ENCODE measurements at regions not wholly inside any gene's neighbourhood (a gene's known extent, or its start where the extent isn't known, plus 50 kb on each side); places are given as distances from the start of the nearest gene placed in this dataset.

DNA sequence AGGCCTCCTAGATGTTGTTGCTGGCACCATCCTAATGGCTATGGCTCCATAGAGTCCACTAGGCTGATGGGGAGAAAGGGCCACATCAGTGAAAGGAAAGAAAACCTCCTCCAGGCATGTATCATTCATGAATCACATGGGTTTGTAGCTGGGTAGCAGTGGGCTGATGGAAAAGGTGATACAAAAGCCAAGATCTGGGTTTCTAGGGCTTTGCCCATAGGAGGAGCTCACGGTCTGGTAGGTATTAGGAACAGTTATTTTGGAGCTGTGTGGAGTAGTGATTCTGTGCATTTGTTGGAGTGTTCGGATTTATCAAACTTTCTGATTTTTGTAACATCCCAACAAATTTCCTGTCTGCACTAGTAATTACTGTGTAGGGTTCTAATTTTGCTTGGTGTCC, 259.2 kb downstream of the SLC4A3 start:
- Mint-ChIP-seq H3K4me1 (no peaks in the 10 kb centered on the region), H3K9me3 (peaks cover 2% of the 10 kb centered on the region), H3K27me3 (peaks cover 1% of the 10 kb centered on the region), H3K4me3 (no peak overlapping the region), H3K27ac (no peak overlapping the region), H3K36me3 (no peaks in the 10 kb centered on the region)
- DNase-seq (ENCODE audit: low spot score in 2 of 2) (no peak), ATAC-seq (ENCODE audit: low read depth) (no peak)

DNA sequence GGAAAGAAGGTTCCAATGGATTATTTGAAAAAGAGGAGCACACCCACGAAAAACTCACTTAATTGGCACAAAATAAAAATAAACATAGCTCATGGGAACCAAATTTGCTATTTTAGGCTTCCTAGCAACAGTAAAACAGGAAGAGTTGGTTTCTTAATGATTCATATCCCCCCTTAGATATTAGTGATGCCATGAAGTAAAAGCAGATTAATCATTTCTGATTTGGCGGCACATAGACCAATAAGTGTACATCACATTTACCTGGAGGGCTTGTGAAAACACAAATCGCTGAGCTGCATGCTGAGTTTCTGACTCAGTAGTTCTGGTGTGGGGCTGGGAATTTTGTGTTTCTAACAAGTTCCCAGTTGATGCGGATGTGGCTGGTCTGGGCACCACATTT, 260.4 kb downstream of the SLC4A3 start:
- ATAC-seq (ENCODE audit: low read depth): no peak
- Mint-ChIP-seq H3K9me3 (no peaks in the 10 kb centered on the region), H3K27ac (no peak overlapping the region), H3K4me3 (no peak overlapping the region), H3K36me3 (no peaks in the 10 kb centered on the region), H3K27me3 (peaks cover 1% of the 10 kb centered on the region), H3K4me1 (no peaks in the 10 kb centered on the region)
- no peak for DNase-seq (ENCODE audit: low spot score in 2 of 2)

DNA sequence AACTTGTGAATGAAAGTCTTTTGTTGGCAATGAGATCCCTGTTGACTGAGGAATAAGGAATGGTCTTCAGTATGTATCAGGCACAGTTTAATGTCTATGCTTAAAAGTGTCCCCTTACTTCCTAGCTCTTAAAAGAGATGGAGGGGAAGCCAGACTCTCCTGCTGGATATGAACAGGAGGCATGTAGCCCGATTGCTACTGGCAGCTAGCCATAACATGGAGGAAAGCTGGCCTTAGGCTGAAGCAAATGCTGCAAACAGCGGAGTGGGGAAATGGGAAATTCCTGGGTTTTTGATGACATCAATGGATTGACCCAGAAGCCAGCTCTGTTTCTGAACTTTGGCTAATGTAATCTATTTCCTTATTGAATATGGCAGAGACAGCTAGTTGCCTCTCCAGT, 266.1 kb downstream of the SLC4A3 start:
- ATAC-seq (ENCODE audit: low read depth) (no peak), DNase-seq (ENCODE audit: low spot score in 2 of 2) (no peak)
- Mint-ChIP-seq H3K36me3 (no peaks in the 10 kb centered on the region), H3K27ac (no peak overlapping the region), H3K4me1 (no peaks in the 10 kb centered on the region), H3K9me3 (peaks cover 1% of the 10 kb centered on the region), H3K27me3 (no peaks in the 10 kb centered on the region), H3K4me3 (no peak overlapping the region)

DNA sequence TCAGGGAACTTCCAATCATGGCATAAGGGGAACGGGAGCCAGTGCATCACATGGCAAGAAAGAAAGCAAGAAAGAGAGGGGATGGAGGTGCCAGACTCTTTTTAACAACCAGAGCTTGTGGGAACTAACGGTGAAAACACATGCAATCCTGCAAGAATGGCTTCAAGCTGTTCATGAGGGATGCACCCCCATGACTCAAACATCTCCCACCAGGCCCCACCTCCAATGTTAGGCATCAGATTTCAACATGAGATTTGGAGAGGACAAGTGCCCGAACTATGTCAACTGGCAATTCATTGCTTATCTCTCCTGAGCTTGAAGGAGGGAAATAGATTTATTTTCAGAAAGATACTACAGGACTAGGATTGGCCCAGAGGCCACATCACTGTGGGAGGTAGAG, 270.0 kb downstream of the SLC4A3 start:
- DNase-seq (ENCODE audit: low spot score in 2 of 2): no peak
- ATAC-seq (ENCODE audit: low read depth): no peak
- Mint-ChIP-seq H3K36me3 (no peaks in the 10 kb centered on the region), H3K4me1 (no peaks in the 10 kb centered on the region), H3K9me3 (peaks cover 1% of the 10 kb centered on the region), H3K4me3 (no peak overlapping the region), H3K27me3 (no peaks in the 10 kb centered on the region), H3K27ac (no peak overlapping the region)

DNA sequence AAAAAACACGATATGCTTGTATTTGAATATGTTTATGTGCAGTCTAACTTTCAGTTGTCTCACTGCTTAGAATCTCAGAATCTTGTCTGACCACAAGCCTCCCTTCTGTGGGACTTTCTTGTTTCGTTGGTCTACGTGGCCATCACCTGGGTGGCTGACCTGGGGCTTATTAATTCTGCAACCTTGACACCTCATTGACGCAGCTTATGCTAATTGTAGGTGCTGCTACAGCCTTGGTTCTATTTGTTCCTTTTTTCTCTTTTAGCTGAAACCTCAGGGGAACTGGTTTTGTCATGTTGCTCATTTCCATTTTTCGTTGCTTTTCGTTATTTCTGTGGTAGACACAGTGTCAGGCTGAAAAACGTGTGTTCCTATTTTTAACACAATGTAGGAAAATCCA, 273.7 kb downstream of the SLC4A3 start:
- Mint-ChIP-seq H3K27me3 (peaks cover 2% of the 10 kb centered on the region), H3K4me3 (no peak overlapping the region), H3K27ac (no peak overlapping the region), H3K36me3 (no peaks in the 10 kb centered on the region), H3K4me1 (no peaks in the 10 kb centered on the region), H3K9me3 (no peaks in the 10 kb centered on the region)
- ATAC-seq (ENCODE audit: low read depth): peak; percentile 31
- no peak for DNase-seq (ENCODE audit: low spot score in 2 of 2)

DNA sequence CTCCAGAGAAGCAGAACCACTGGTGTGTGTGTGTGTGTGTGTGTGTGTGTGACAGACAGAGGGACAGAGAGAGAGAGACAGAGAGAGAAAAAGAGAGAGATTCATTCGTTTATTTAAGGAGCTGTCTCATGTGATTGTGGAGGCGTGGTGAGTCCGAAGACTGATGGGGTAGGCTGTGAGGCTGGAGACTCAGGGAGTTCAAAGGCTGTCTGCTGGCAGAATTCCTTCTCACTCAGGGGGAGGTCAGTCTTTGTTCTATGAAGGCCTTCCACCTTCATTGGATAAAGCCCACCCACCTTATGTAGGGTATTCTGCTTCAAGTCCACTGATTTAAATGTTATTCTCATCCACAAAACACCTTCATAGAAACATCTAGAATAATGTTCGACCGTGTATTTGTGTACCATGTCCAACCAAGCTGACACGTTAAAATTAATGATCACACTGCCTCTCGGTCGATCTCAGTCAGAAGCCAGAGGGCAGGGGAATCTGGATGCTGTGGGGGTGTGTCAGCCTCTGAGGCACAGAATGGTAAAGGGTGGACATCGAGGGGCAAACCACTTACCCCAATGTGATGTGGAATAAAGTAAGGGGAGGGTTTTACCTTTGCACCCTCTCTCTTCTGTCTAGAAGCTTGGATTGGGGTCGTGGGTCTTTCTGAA, 275.6 kb downstream of the SLC4A3 start:
- ATAC-seq (ENCODE audit: low read depth): no peak
- Mint-ChIP-seq H3K27ac (no peak overlapping the region), H3K4me1 (no peaks in the 10 kb centered on the region), H3K36me3 (no peaks in the 10 kb centered on the region), H3K9me3 (no peaks in the 10 kb centered on the region), H3K27me3 (peaks cover 2% of the 10 kb centered on the region), H3K4me3 (no peak overlapping the region)
- DNase-seq (ENCODE audit: low spot score in 2 of 2): no peak

DNA sequence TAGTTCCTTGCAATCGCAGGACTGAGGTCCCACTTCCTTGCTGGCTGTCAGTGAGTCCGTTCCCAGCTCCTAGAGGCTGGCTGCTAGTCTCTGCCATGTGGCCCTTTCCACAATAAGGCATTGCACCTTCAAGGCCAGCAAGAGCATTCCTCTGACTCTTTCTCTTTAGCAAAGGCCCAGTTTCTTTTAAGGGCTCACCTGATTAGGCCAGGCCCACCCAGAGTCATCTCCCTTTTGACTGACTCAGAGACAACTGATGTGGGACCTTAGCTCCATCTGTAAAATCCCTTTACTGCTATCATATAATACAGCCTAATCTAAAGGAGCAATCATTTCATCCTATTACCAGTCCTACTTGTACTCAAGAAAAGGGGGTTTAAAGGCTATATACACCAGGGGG, 278.2 kb downstream of the SLC4A3 start:
- H3K9me3 Mint-ChIP-seq: no peaks in the 10 kb centered on the region
- DNase-seq (ENCODE audit: low spot score in 2 of 2) (no peak), ATAC-seq (ENCODE audit: low read depth) (no peak)
- peaks cover 3% of the 10 kb centered on the region for H3K27me3 Mint-ChIP-seq
- H3K4me1 Mint-ChIP-seq: no peaks in the 10 kb centered on the region
- no peak overlapping the region for H3K4me3 Mint-ChIP-seq
- H3K36me3 Mint-ChIP-seq: no peaks in the 10 kb centered on the region
- H3K27ac Mint-ChIP-seq: no peak overlapping the region

DNA sequence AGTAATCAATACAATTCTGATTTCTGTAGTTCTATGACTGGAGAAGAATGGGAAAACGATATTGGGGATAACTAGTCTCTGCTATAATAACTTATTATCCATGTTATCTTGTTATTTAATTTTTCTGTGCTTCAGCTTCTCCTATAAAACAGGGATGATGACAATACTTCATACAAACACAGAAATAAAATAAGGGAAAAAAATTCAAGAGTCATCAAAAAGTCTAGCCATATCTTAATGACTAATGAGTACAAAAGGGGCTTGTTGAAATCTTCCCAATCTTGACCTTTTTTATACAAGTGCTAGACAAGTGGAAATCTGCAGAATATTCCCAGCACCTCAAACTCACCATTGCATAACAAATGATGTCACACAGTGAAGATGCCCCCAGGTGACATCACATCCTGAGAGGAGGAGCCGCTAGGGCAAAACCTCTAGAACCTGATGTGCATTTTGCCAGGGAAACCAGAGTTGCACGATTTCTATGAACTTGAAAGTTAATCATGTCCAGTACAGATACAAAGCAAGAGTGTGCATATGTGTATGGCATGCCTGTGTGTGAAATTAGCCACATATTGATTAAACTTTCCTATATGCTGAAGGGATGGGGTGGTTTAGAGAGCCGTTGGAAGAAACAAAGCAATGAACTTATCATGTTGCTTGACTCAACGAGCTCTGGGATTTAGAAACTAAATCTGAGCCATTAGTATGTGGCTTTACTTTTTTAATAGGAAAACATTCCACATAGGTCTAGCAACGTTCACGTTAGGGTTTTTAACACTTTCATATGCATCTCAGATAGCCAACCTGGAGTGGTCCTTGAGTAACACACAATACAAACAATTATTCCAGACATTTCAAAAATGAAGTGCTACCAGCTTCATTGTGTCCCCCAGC, 278.9 kb downstream of the SLC4A3 start:
- ATAC-seq (ENCODE audit: low read depth) (no peak), DNase-seq (ENCODE audit: low spot score in 2 of 2) (no peak)
- no peaks in the 10 kb centered on the region for H3K4me1 Mint-ChIP-seq
- peaks cover 3% of the 10 kb centered on the region for H3K27me3 Mint-ChIP-seq
- no peak overlapping the region for H3K27ac Mint-ChIP-seq
- H3K9me3 Mint-ChIP-seq: peaks cover 1% of the 10 kb centered on the region
- no peak overlapping the region for H3K4me3 Mint-ChIP-seq
- H3K36me3 Mint-ChIP-seq: no peaks in the 10 kb centered on the region

DNA sequence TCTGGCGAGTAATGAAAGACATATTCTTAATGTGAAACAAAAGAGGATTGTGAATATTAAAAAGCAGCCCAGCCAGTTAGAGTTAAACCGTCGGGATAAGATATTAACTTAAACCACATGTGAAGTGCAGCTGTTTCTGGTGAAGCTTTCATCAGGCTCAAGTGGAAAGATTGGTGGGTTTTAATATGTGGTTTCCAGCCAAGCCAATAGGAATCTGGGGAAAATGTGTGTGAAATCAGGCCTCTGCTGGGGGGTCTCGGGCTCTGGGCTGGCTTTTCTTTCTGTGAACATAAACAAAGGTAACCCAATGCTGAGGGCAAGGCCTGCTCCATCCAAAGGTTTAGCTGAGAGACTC, 279.6 kb downstream of the SLC4A3 start:
- ATAC-seq (ENCODE audit: low read depth): no peak
- no peak for DNase-seq (ENCODE audit: low spot score in 2 of 2)
- H3K4me3 Mint-ChIP-seq: no peak overlapping the region

DNA sequence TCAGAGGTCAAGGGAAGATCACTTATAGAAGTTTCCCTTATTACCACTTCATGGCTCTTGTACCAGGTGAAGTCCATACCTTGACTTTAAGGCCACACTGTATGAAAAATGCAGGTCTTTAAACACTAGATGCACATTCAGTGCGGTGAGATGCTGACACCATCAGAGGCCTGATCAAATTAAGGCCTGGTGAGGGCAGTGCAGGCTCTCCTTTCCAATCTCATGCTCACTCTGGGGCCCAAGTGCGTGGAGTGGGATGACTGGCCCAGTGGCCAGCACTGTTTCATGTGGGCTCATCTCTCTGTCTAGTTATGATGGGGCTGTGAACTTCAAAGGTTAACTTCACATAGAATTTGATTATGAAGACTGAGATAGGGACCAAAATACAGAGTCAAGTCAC, 281.1 kb downstream of the SLC4A3 start:
- no peak for ATAC-seq (ENCODE audit: low read depth)
- H3K4me1 Mint-ChIP-seq: no peaks in the 10 kb centered on the region
- no peaks in the 10 kb centered on the region for H3K36me3 Mint-ChIP-seq

More for the DNA sequence above, 279.6 kb downstream of the SLC4A3 start:
- Mint-ChIP-seq H3K4me1 (no peaks in the 10 kb centered on the region), H3K36me3 (no peaks in the 10 kb centered on the region), H3K27ac (no peak overlapping the region), H3K27me3 (peaks cover 3% of the 10 kb centered on the region), H3K9me3 (peaks cover 1% of the 10 kb centered on the region)

DNA sequence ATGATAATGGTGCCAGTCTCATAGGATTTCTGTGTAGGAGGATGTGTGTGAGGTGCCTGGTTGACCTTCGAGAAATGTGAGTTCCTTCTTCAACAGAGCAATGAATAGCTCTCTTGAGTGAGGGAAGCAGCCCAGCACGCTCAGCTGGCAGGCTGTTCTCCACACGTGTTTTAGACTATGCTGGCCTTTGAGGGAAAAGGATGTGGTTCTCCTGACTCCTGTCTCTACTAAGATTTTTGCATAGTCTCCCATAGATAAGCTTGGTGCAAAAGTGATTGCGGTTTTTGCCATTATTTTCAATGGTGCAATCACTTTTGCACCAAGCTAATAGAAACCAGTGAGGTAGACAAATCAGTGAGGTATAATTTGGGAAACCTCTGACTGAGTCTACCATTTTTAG, 284.1 kb downstream of the SLC4A3 start:
- H3K36me3 Mint-ChIP-seq: no peaks in the 10 kb centered on the region

More for the DNA sequence above, 281.1 kb downstream of the SLC4A3 start:
- H3K27me3 Mint-ChIP-seq: peaks cover 1% of the 10 kb centered on the region
- no peak overlapping the region for H3K4me3 Mint-ChIP-seq
- peaks cover 1% of the 10 kb centered on the region for H3K9me3 Mint-ChIP-seq
- H3K27ac Mint-ChIP-seq: no peak overlapping the region
- DNase-seq (ENCODE audit: low spot score in 2 of 2): no peak

DNA sequence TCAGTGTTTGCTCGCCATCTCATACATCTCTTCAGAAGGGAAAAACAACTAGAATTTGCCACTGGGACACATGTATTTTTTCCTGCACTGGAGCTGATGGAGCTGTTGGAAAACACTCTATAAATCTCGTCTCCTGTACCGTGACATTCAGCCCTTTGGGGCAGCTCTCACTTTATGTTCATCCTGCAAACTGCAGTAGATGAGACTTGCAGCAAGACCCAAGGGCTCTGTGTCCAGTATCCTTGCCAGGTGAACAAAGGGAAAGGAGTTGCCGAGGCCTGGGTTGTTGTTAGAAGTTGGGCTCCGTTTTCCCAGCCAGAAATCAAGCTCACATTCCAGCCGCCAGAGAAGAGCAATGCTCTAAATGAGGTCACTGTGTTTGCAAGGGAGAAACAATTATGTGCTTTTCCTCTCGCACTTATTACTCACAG, 285.1 kb downstream of the SLC4A3 start:
- H3K27me3 Mint-ChIP-seq: peaks cover 1% of the 10 kb centered on the region
- no peak overlapping the region for H3K4me3 Mint-ChIP-seq
- H3K36me3 Mint-ChIP-seq: no peaks in the 10 kb centered on the region
- ATAC-seq (ENCODE audit: low read depth) (no peak), DNase-seq (ENCODE audit: low spot score in 2 of 2) (no peak)
- no peak overlapping the region for H3K27ac Mint-ChIP-seq
- H3K4me1 Mint-ChIP-seq: no peaks in the 10 kb centered on the region
- peaks cover 1% of the 10 kb centered on the region for H3K9me3 Mint-ChIP-seq

More for the DNA sequence above, 284.1 kb downstream of the SLC4A3 start:
- DNase-seq (ENCODE audit: low spot score in 2 of 2) (no peak), ATAC-seq (ENCODE audit: low read depth) (no peak)
- Mint-ChIP-seq H3K27ac (no peak overlapping the region), H3K4me3 (no peak overlapping the region), H3K9me3 (peaks cover 1% of the 10 kb centered on the region), H3K27me3 (peaks cover 1% of the 10 kb centered on the region), H3K4me1 (no peaks in the 10 kb centered on the region)

DNA sequence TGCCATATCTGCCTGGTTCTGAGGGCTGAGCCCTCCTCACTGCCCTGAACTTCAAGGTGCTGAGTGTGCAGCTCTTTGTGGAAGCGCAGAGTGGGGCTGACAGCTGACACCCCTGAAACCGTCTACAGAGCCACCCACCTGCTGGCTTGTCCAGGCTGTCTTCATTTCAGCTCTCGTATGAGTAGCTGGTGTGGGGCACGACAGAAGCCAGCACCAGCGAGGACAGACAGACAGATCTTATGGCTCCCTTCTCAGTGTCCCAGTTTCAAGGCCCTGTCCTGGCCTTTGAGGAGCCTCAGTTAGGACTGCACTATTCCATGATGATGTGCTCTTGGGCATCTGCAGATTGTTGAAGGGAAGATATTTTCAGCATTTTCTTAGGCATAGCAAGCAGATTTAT, 287.1 kb downstream of the SLC4A3 start:
- Mint-ChIP-seq H3K36me3 (no peaks in the 10 kb centered on the region), H3K27ac (no peak overlapping the region), H3K4me1 (no peaks in the 10 kb centered on the region), H3K9me3 (peaks cover 1% of the 10 kb centered on the region), H3K27me3 (no peaks in the 10 kb centered on the region), H3K4me3 (no peak overlapping the region)
- ATAC-seq (ENCODE audit: low read depth) (no peak), DNase-seq (ENCODE audit: low spot score in 2 of 2) (no peak)

DNA sequence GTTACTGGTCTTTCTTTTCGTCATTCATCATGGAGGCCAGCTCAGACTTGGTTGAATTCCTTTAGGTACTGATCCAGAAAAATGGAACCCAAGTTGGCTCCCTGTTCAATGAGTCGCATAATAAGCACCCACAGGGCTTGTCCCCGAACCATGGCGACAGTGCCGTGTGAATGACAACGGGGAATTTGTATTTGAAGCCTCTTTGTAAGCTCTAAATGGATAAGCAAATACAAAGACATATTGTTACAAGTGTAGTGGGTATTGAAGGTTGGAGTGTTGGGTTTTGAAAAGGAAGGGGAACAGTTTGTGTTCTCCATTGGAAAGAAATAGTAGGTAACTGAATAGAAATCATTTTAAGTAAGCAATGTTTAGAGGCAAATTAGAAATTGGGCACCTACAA, 288.9 kb downstream of the SLC4A3 start:
- H3K27me3 Mint-ChIP-seq: no peaks in the 10 kb centered on the region
- DNase-seq (ENCODE audit: low spot score in 2 of 2) (no peak), ATAC-seq (ENCODE audit: low read depth) (no peak)
- no peak overlapping the region for H3K27ac Mint-ChIP-seq
- H3K4me1 Mint-ChIP-seq: no peaks in the 10 kb centered on the region
- H3K36me3 Mint-ChIP-seq: no peaks in the 10 kb centered on the region
- peaks cover under 1% of the 10 kb centered on the region for H3K9me3 Mint-ChIP-seq
- no peak overlapping the region for H3K4me3 Mint-ChIP-seq

Measured in memory B cell (primary cell).